ENCODE measurements at regions not wholly inside any gene's neighbourhood (a gene's known extent, or its start where the extent isn't known, plus 50 kb on each side); places are given as distances from the start of the nearest gene placed in this dataset.

- TF ChIP-seq TAF1 (IDR thresholded peaks at IDR 0.05; ENCODE audit: low read depth, low read length) (no peak), POLR2A (IDR thresholded peaks at IDR 0.05; ENCODE audit: low read depth, low read length) (no peak), POLR2AphosphoS5 (IDR thresholded peaks at IDR 0.05; ENCODE audit: low read depth, low read length) (no peak), POU2F2 (IDR thresholded peaks at IDR 0.05; ENCODE audit: low read depth, low read length) (no peak), SPI1 (IDR thresholded peaks at IDR 0.05; ENCODE audit: low read depth, low read length) (no peak), PAX5 (IDR thresholded peaks at IDR 0.05; ENCODE audit: insufficient read depth, low read length, severe bottlenecking) (no peak)
Observed at GRCh38 chrX:4971646-4972045, 1257.0 kb downstream of the NLGN4X start.

Measured in GM12891 (cell line).